HG03432 (cell line): ENCODE measurements at regions not wholly inside any gene's neighbourhood (a gene's known extent, or its start where the extent isn't known, plus 50 kb on each side); places are given as distances from the start of the nearest gene placed in this dataset.

Experiments used
- ATAC-seq: cut with Tn5 transposase; IDR thresholded peaks from one replicate; pipeline ENCODE4 v1.9.1; 2021; ENCODE audit warnings: mild to moderate bottlenecking, moderate library complexity; ENCODE audit not compliant: unreplicated experiment

- ATAC-seq = no peak
Measured at GRCh38 chr6:50102676-50103075, 52.9 kb upstream of the DEFB112 start.

DNA sequence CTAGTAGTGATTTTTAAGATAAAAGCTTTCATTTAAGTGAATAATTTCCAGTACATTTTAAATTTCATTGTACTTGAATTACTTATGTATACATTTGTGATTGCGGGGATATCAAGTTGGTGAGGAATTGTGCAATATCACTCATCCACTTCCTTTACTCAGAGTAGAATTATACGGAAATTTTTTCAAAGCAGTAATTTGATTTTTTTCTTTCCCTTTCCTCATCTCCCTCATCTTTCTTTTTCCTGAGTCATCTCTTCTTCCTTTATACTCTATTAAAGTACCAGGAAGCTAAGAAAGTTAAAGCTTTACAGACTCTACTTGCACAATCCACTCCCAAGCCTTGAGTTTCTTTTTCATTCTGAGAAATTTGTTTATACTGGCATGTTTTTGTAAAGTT, 60.9 kb upstream of the DEFB112 start:
- ATAC-seq = no peak

DNA sequence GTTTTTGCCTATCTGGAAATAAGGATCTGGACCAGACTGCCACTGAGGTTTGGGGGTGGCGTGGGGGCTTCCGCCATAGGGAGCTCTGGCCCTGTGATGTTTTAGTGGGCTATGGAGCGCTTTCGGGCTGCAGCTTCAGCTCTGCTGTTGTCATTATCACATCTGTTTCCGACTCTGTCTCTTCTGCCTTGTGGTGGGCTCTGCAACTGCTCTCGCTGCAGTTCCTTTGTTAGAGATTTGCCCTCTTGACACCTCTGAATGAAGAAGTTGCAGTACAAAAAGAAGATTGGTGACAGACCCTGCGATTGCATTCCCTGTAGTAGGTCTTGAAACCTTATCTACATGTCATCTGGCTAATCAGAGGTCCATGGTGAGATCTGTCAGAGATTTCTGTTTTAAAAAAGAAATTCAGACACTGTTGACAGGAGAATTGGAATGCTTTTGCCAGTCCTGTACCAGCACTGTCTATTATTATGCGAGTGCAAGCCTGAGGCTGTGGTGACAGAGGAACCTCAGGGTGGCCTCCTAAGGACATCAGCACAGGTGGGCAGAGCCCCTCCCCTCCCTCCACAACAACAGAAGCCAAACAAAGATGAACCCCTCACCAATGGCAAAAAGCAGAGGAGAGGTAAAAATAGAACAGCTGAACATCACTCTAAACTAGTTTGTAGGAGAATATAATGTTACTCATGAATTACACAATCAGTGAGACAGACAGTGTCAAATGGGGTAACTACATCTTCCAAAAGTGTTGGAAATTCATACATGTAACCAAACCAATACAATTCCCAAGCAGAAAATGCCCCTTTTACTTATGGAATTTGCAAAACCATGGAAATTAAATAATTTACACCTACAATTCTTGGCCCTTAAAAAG, 63.5 kb upstream of the DEFB112 start:
- ATAC-seq = no peak

DNA sequence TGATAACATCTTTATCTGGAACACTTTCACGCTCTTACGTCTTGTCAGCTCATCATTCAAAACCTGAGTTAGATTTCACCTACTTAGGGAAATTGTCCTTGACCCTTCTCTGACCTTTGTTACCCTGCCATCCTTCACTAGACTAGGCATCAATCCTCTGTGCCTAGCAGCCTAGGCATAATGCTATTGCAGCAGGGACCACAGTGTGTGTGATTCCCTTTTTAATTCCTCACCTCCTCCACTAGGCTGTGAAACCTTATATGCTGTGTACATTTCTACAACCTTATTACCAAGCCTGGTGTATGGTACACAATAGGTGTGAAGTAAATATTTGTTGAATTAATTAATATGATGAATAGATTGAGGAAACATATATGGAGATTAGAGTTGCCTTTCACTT, 66.7 kb upstream of the DEFB112 start:
- ATAC-seq = no peak

DNA sequence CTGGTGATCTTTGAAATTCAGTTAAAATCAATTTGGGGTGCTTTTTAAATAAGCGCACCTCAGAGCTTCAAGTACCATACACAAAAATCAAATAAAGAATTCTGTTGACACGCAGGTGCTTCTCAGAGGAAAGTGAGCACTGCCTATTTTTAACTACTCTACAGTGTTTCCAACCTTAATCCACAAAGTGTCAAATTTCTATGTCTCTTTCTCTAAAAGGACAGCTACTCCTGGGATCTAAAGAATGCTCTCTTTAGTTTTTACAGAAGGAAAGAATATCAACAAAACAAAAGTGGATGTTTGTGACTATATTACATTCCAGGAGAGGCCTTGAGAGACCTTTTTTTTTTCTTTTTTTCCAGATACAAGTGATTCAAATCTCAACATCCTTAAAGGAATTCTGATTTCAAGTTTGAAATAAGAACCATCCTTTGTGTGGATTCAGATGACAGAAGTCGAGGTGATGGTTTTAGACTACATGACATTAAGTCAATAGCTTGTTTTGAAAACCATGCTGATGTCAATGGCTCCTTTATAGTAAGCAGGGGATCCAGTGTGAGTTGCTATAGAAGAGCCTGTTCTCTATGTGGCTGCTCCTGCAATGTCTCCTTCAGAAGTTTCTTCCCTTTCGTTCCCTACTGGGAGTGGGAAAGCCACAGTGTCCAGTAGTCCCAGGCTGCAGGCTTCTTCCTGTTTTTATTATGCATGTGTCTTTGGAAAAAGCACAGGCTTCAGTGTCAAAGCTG, 67.2 kb upstream of the DEFB112 start:
- ATAC-seq = no peak

GRCh38 chr6:50120300-50120699, 70.6 kb upstream of the DEFB112 start:
- ATAC-seq = no peak

GRCh38 chr6:50123688-50124087, 74.0 kb upstream of the DEFB112 start:
- no peak for ATAC-seq

- no peak for ATAC-seq
Measured at GRCh38 chr6:50124572-50124971, 74.8 kb upstream of the DEFB112 start.

- ATAC-seq = peak; percentile 39
Measured at GRCh38 chr6:50128420-50129005, 78.8 kb upstream of the DEFB112 start.

- no peak for ATAC-seq
Measured at GRCh38 chr6:50135968-50136367, 86.2 kb upstream of the DEFB112 start.

GRCh38 chr6:50141100-50141499, 91.4 kb upstream of the DEFB112 start:
- no peak for ATAC-seq

- no peak for ATAC-seq
Measured at GRCh38 chr6:50143011-50143719, 93.4 kb upstream of the DEFB112 start.

GRCh38 chr6:50145125-50145524, 95.4 kb upstream of the DEFB112 start:
- ATAC-seq = no peak

GRCh38 chr6:50147371-50147770, 97.6 kb upstream of the DEFB112 start:
- ATAC-seq = no peak

DNA sequence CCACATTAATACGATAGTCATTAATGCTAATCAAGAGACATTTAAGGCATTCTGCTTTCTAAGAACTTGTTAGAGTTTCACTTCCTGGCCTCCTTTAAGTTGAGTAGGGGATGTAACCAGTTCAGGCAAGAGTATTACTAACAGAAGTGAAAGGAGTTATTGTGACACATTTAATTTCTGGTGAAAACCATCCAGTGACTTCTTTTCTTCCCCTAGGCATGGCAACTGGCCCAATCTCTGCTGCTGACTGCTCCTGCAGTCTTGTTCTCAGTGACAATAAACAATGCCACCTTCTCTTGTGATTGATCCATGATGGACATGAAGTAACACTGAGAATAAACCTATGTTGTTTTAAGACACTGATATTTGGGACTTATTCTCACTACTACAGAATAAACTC, 130.9 kb upstream of the DEFB112 start:
- ATAC-seq = no peak

- ATAC-seq = no peak
Measured at GRCh38 chr6:50185006-50185405, 135.3 kb upstream of the DEFB112 start.

- no peak for ATAC-seq
Measured at GRCh38 chr6:50187351-50187921, 137.7 kb upstream of the DEFB112 start.

DNA sequence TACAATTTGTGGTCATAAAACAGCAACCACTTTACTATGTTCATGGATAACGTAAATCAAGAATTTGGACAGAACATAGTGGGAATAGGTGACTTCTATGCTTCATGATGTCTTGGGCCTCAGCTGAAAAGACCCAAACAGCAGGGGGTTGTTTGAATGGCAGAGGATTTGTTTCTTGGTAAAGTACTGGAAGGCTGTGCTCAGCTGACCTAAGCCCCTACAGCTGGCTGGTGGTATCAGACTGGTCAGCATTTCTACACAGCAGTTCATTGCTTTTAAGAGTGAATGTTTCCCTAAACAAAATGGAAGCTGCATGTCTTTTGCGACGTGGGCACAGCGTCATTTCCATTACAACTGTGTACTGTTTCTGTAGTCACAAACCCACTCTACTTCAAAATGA, 148.5 kb upstream of the DEFB112 start:
- ATAC-seq = no peak

- ATAC-seq = no peak
Measured at GRCh38 chr6:50202766-50203165, 153.0 kb upstream of the DEFB112 start.

DNA sequence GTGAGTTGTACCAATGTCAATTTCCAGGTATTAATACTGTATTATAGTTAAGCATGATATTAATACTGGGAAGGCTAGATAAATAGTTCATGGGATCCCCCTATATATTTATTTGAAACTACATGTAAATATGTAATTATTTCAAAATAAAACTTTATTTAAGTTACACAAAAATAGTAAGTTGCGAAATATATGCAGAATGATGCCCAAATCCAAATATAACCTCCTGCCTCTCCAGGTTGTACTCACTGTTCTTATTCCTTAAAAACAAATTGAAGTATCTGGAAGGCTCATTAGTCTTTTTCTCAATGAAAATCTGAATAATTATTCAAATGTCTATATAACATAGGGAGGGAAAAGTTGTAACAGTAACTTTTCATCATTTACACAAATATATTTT, 161.9 kb upstream of the DEFB112 start:
- no peak for ATAC-seq

GRCh38 chr6:50213146-50213545, 163.4 kb upstream of the DEFB112 start:
- no peak for ATAC-seq
